ENCODE measurements at regions not wholly inside any gene's neighbourhood (a gene's known extent, or its start where the extent isn't known, plus 50 kb on each side); places are given as distances from the start of the nearest gene placed in this dataset.

DNA sequence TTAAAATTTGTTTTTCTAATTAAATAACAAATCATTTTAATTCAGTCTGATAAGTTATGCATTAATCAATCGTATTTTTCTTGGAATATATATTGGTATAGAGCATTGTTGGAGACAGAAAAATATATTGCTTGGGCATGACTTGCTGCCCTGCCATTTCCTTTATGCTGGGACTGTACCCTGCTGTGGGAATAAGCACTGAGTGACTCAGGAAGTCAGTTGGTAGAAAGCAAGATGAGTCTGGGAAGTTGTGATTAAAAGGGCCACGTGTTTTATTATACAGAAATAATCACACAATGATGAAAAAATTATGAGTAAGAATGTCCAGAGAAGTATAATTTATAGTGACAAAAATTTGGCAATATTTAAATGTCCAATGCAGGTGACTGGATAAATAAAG lies 139.5 kb downstream of the KIF18A start:
- no peak for DNase-seq (ENCODE audit: low read depth, low spot score)

DNA sequence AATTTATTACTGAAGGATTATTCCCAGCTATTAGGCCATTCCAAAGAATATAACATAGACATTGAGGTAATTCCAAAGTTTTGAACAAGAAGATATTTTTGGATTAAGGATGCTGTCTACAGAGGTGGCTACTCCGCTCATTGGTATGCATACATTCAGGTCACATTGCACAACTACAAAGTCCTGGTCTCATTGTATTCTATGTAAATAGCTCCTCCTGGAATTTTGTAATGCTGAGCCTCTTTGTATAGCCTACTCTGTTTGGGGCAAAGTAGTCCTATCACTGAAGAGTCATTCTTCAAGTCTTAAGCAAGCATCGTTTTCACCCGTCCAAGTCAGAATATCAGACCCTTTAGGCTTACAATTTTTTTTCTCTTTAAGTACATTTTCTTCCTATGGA lies 142.4 kb downstream of the KIF18A start:
- DNase-seq (ENCODE audit: low read depth, low spot score), result no peak

- no peak for DNase-seq (ENCODE audit: low read depth, low spot score)
Measured at GRCh38 chr11:27963370-27963769, 144.6 kb downstream of the KIF18A start.

GRCh38 chr11:27949951-27950738 lies 157.8 kb downstream of the KIF18A start:
- no peak for DNase-seq (ENCODE audit: low read depth, low spot score)

- no peak for DNase-seq (ENCODE audit: low read depth, low spot score)
Measured at GRCh38 chr11:27945348-27945747, 162.6 kb downstream of the KIF18A start.

DNA sequence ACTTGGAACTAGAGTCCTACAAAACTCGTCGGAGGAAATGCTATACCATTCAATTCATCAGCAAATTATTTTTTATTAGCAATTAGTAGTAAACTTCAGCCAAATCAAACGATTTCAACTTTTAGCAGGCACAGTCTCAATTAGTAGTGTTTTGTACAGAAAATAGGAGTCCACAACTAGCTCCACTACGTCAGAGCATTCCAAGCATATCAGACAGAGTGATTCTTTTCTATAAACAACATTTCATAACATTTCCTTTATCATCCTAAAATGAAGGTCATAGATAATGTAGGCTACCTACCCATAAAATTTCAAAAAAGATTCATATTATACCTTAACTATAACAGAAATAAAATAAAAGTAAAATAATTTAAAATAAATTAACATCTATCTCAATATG lies 169.9 kb downstream of the KIF18A start:
- DNase-seq (ENCODE audit: low read depth, low spot score), result no peak

DNA sequence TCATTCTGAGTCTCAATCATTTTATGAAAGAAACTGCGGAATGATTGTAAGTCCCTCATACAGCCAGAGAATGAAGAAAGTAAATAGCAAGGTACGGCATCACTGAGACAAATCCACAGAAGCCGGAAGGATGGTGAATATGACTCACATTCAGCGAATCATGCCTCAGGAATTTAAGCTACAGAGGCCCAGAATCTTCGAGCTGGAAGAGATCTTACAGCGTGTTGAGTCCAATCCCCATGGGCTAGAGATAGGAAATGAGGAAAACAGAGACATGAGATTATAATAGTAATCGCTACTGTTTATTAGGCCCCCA lies 173.2 kb downstream of the KIF18A start:
- DNase-seq (ENCODE audit: low read depth, low spot score), result peak; percentile 67

- DNase-seq (ENCODE audit: low read depth, low spot score), result no peak
Measured at GRCh38 chr11:27933992-27934829, 173.7 kb downstream of the KIF18A start.

- DNase-seq (ENCODE audit: low read depth, low spot score), result no peak
Measured at GRCh38 chr11:27931770-27932169, 176.2 kb downstream of the KIF18A start.

GRCh38 chr11:27930946-27931345 lies 177.0 kb downstream of the KIF18A start:
- no peak for DNase-seq (ENCODE audit: low read depth, low spot score)

GRCh38 chr11:27928809-27929208 lies 179.1 kb downstream of the KIF18A start:
- no peak for DNase-seq (ENCODE audit: low read depth, low spot score)

- no peak for DNase-seq (ENCODE audit: low read depth, low spot score)
Measured at GRCh38 chr11:27926981-27927481, 180.9 kb downstream of the KIF18A start.

GRCh38 chr11:27926486-27926885 lies 181.5 kb downstream of the KIF18A start:
- DNase-seq (ENCODE audit: low read depth, low spot score), result no peak

- no peak for DNase-seq (ENCODE audit: low read depth, low spot score)
Measured at GRCh38 chr11:27921472-27921871, 186.5 kb downstream of the KIF18A start.

GRCh38 chr11:27916541-27917100 lies 191.3 kb downstream of the KIF18A start:
- no peak for DNase-seq (ENCODE audit: low read depth, low spot score)

- no peak for DNase-seq (ENCODE audit: low read depth, low spot score)
Measured at GRCh38 chr11:27914080-27914479, 193.9 kb downstream of the KIF18A start.

GRCh38 chr11:27913650-27914049 lies 194.3 kb downstream of the KIF18A start:
- DNase-seq (ENCODE audit: low read depth, low spot score), result no peak

GRCh38 chr11:27912916-27913315 lies 195.0 kb downstream of the KIF18A start:
- no peak for DNase-seq (ENCODE audit: low read depth, low spot score)

DNA sequence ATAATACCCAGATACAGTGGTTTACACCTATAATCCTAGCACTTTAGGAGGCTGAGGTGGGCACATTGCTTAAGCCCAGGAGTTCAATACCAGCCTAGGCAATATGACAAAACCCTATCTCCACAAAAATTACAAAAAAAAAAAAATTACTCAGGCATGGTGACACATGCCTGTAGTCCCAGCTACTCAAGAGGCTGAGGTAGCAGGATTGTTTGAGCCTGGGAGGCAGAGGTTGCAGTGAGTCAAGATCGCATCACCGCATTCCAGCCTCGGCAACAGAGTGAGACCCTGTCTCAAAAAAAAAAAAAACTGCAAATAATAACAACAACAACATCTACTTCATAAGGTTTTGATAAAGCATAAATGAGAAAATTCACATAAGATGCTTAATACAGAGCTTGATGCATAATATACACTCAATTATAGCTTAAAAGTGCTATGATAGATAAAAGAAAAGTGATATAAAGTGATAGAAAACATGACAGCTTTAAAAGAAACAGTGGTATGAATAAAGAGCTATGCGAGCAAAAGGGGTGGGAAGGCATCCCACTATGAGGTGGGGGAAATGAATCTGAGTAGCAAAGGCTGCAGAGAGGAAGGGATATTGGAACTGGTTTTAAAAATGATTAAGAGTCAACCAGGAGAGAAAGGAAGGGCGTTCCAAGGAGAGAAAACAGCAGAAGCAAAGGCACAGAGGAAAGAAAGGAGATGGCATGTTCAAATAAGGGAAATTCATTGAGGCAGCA lies 197.6 kb downstream of the KIF18A start:
- no peak for DNase-seq (ENCODE audit: low read depth, low spot score)

- no peak for DNase-seq (ENCODE audit: low read depth, low spot score)
Measured at GRCh38 chr11:27909386-27909785, 198.6 kb downstream of the KIF18A start.

GRCh38 chr11:27908621-27909020 lies 199.3 kb downstream of the KIF18A start:
- no peak for DNase-seq (ENCODE audit: low read depth, low spot score)

GRCh38 chr11:27907530-27907929 lies 200.4 kb downstream of the KIF18A start:
- no peak for DNase-seq (ENCODE audit: low read depth, low spot score)
